ENCODE measurements at regions not wholly inside any gene's neighbourhood (a gene's known extent, or its start where the extent isn't known, plus 50 kb on each side); places are given as distances from the start of the nearest gene placed in this dataset.

- Mint-ChIP-seq H3K9me3 (peaks cover 0 to 3% (median 0%) of the 10 kb centered on the region in 7 donors), H3K27me3 (peaks cover 6 to 16% (median 7%) of the 10 kb centered on the region in 3 donors), H3K4me1 (no peaks in the 10 kb centered on the region), H3K27ac (no peak overlapping the region), H3K36me3 (no peaks in the 10 kb centered on the region), H3K4me3 (no peak overlapping the region)
- ATAC-seq (ENCODE audit: low read depth in 2 of 2): no peak
- DNase-seq: no peak
Observed at GRCh38 chr1:116243333-116244054, 129.6 kb upstream of the ATP1A1 start.

GRCh38 chr1:116246174-116246573 is 126.9 kb upstream of the ATP1A1 start:
- ATAC-seq (ENCODE audit: low read depth in 2 of 2) (no peak), DNase-seq (no peak)
- H3K9me3 Mint-ChIP-seq: no peaks in the 10 kb centered on the region
- no peak overlapping the region for H3K27ac Mint-ChIP-seq
- H3K4me1 Mint-ChIP-seq: no peaks in the 10 kb centered on the region
- H3K27me3 Mint-ChIP-seq: peaks cover under 1 to 12% (median 6%) of the 10 kb centered on the region in 3 donors
- H3K36me3 Mint-ChIP-seq: no peaks in the 10 kb centered on the region
- no peak overlapping the region for H3K4me3 Mint-ChIP-seq

GRCh38 chr1:116252271-116252670 is 120.8 kb upstream of the ATP1A1 start:
- H3K9me3 Mint-ChIP-seq: no peaks in the 10 kb centered on the region
- peaks cover 0 to 18% (median 13%) of the 10 kb centered on the region in 3 donors for H3K27me3 Mint-ChIP-seq
- no peaks in the 10 kb centered on the region for H3K4me1 Mint-ChIP-seq
- H3K36me3 Mint-ChIP-seq: no peaks in the 10 kb centered on the region
- no peak overlapping the region for H3K4me3 Mint-ChIP-seq
- no peak overlapping the region for H3K27ac Mint-ChIP-seq
- ATAC-seq (ENCODE audit: low read depth in 2 of 2): no peak
- no peak for DNase-seq

GRCh38 chr1:116252785-116253184 is 120.3 kb upstream of the ATP1A1 start:
- Mint-ChIP-seq H3K36me3 (no peaks in the 10 kb centered on the region), H3K4me1 (no peaks in the 10 kb centered on the region), H3K27me3 (peaks cover 0 to 18% (median 13%) of the 10 kb centered on the region in 3 donors), H3K27ac (no peak overlapping the region), H3K4me3 (no peak overlapping the region), H3K9me3 (no peaks in the 10 kb centered on the region)
- ATAC-seq (ENCODE audit: low read depth in 2 of 2) (no peak), DNase-seq (no peak)

- ATAC-seq (ENCODE audit: low read depth in 2 of 2) (no peak), DNase-seq (no peak)
- Mint-ChIP-seq H3K36me3 (no peaks in the 10 kb centered on the region), H3K27me3 (peaks cover 0 to 21% (median 17%) of the 10 kb centered on the region in 3 donors), H3K9me3 (no peaks in the 10 kb centered on the region), H3K4me1 (no peaks in the 10 kb centered on the region), H3K27ac (no peak overlapping the region), H3K4me3 (no peak overlapping the region)
Observed at GRCh38 chr1:116253566-116254382, 119.3 kb upstream of the ATP1A1 start.

- Mint-ChIP-seq H3K4me3 (no peak overlapping the region), H3K27me3 (peaks cover 0 to 24% (median 21%) of the 10 kb centered on the region in 3 donors), H3K36me3 (no peaks in the 10 kb centered on the region), H3K4me1 (no peaks in the 10 kb centered on the region), H3K27ac (no peak overlapping the region), H3K9me3 (no peaks in the 10 kb centered on the region)
- no peak for ATAC-seq (ENCODE audit: low read depth in 2 of 2)
- DNase-seq: no peak
Observed at GRCh38 chr1:116254776-116255175, 118.3 kb upstream of the ATP1A1 start.

- H3K4me1 Mint-ChIP-seq: no peaks in the 10 kb centered on the region
- no peaks in the 10 kb centered on the region for H3K9me3 Mint-ChIP-seq
- DNase-seq: no peak
- peaks cover 3 to 27% (median 24%) of the 10 kb centered on the region in 3 donors for H3K27me3 Mint-ChIP-seq
- ATAC-seq (ENCODE audit: low read depth in 2 of 2): no peak
- no peaks in the 10 kb centered on the region for H3K36me3 Mint-ChIP-seq
- H3K4me3 Mint-ChIP-seq: no peak overlapping the region
- H3K27ac Mint-ChIP-seq: no peak overlapping the region
Observed at GRCh38 chr1:116255486-116256285, 117.4 kb upstream of the ATP1A1 start.

GRCh38 chr1:116256286-116256649 is 116.8 kb upstream of the ATP1A1 start:
- no peak overlapping the region for H3K4me3 Mint-ChIP-seq
- H3K27me3 Mint-ChIP-seq: peaks cover 8 to 33% (median 29%) of the 10 kb centered on the region in 3 donors
- no peak for DNase-seq
- H3K9me3 Mint-ChIP-seq: no peaks in the 10 kb centered on the region
- ATAC-seq (ENCODE audit: low read depth in 2 of 2): no peak
- H3K36me3 Mint-ChIP-seq: no peaks in the 10 kb centered on the region
- H3K4me1 Mint-ChIP-seq: peaks cover 0 to 3% (median 0%) of the 10 kb centered on the region in 3 donors
- H3K27ac Mint-ChIP-seq: no peak overlapping the region

- H3K36me3 Mint-ChIP-seq: no peaks in the 10 kb centered on the region
- DNase-seq (no peak), ATAC-seq (ENCODE audit: low read depth in 2 of 2) (no peak)
- peaks cover 8 to 34% (median 30%) of the 10 kb centered on the region in 3 donors for H3K27me3 Mint-ChIP-seq
- H3K4me1 Mint-ChIP-seq: peaks cover 0 to 8% (median 0%) of the 10 kb centered on the region in 3 donors
- no peak overlapping the region for H3K4me3 Mint-ChIP-seq
- H3K27ac Mint-ChIP-seq: no peak overlapping the region
- no peaks in the 10 kb centered on the region for H3K9me3 Mint-ChIP-seq
Observed at GRCh38 chr1:116256875-116257274, 116.2 kb upstream of the ATP1A1 start.

- Mint-ChIP-seq H3K27ac (no peak overlapping the region), H3K36me3 (no peaks in the 10 kb centered on the region), H3K27me3 (peaks cover 8 to 34% (median 30%) of the 10 kb centered on the region in 3 donors), H3K4me1 (peaks cover 0 to 12% (median 0%) of the 10 kb centered on the region in 3 donors), H3K4me3 (no peak overlapping the region), H3K9me3 (no peaks in the 10 kb centered on the region)
- DNase-seq (no peak), ATAC-seq (ENCODE audit: low read depth in 2 of 2) (no peak)
Observed at GRCh38 chr1:116257341-116257767, 115.7 kb upstream of the ATP1A1 start.

GRCh38 chr1:116257836-116258235 is 115.2 kb upstream of the ATP1A1 start:
- Mint-ChIP-seq H3K36me3 (no peaks in the 10 kb centered on the region), H3K9me3 (no peaks in the 10 kb centered on the region), H3K27me3 (peaks cover 8 to 34% (median 30%) of the 10 kb centered on the region in 3 donors), H3K27ac (no peak overlapping the region), H3K4me1 (peaks cover 0 to 17% (median 0%) of the 10 kb centered on the region in 3 donors), H3K4me3 (no peak overlapping the region)
- ATAC-seq (ENCODE audit: low read depth in 2 of 2) (no peak), DNase-seq (no peak)

GRCh38 chr1:116258668-116259419 is 114.2 kb upstream of the ATP1A1 start:
- Mint-ChIP-seq H3K36me3 (no peaks in the 10 kb centered on the region), H3K9me3 (no peaks in the 10 kb centered on the region), H3K4me1 (peaks cover 0 to 21% (median 0%) of the 10 kb centered on the region in 3 donors), H3K27ac (peak overlapping the region in 1 of 6 donors; percentile 24), H3K27me3 (peaks cover 8 to 34% (median 30%) of the 10 kb centered on the region in 3 donors), H3K4me3 (no peak overlapping the region)
- ATAC-seq (ENCODE audit: low read depth in 2 of 2) (no peak), DNase-seq (no peak)

GRCh38 chr1:116259663-116260062 is 113.4 kb upstream of the ATP1A1 start:
- Mint-ChIP-seq H3K27ac (no peak overlapping the region), H3K36me3 (no peaks in the 10 kb centered on the region), H3K27me3 (peaks cover 8 to 34% (median 30%) of the 10 kb centered on the region in 3 donors), H3K9me3 (no peaks in the 10 kb centered on the region), H3K4me1 (peaks cover 0 to 21% (median 0%) of the 10 kb centered on the region in 3 donors), H3K4me3 (no peak overlapping the region)
- no peak for DNase-seq
- ATAC-seq (ENCODE audit: low read depth in 2 of 2): no peak

All from naive B cell (primary cell).